SK-N-SH (cell line): ENCODE measurements at regions not wholly inside any gene's neighbourhood (a gene's known extent, or its start where the extent isn't known, plus 50 kb on each side); places are given as distances from the start of the nearest gene placed in this dataset.

ENCODE experiments used
- ELF1 ChIP-seq: IDR thresholded peaks from 2 replicates; pipeline ENCODE4 v1.4.0; 2012
- EP300 ChIP-seq, 2 experiments: IDR thresholded peaks; 2 replicates each; pipeline versions ENCODE4 v1.4.0 to v1.6.1; 2012; ENCODE audit warnings: borderline replicate concordance in 1 of 2, low read depth in 1 of 2, low read length in 1 of 2
- EZH2phosphoT487 ChIP-seq: fragments of 200-600 bp; sonication (generic); IDR thresholded peaks from 2 replicates; pipeline ENCODE4 v1.6.1; 2017; ENCODE audit warnings: low read depth, mixed run types, mild to moderate bottlenecking, antibody characterized with exemption, moderate library complexity, borderline replicate concordance
- JUND ChIP-seq: IDR thresholded peaks from 2 replicates; pipeline ENCODE4 v1.4.0; 2012
- MXI1 ChIP-seq: IDR thresholded peaks from 2 replicates; pipeline ENCODE4 v1.6.1; 2012; ENCODE audit warnings: mild to moderate bottlenecking, low read depth, low read length, improper control_type of control experiment
- RAD21 ChIP-seq: IDR thresholded peaks from 2 replicates; pipeline ENCODE4 v1.6.1; 2012; ENCODE audit warnings: mild to moderate bottlenecking, low read length
- SMC3 ChIP-seq: IDR thresholded peaks from 2 replicates; pipeline ENCODE4 v1.6.1; 2012; ENCODE audit warnings: low read depth, low read length, improper control_type of control experiment
- YY1 ChIP-seq: IDR thresholded peaks from 2 replicates; pipeline ENCODE4 v1.4.0; 2012; ENCODE audit warnings: low read depth, mild to moderate bottlenecking
- TF ChIP-seq, protein P1 (sequence below): fragments of 200-600 bp; sonication (generic); IDR thresholded peaks from 2 replicates; pipeline ENCODE4 v1.6.1; 2017; ENCODE audit warnings: antibody characterized with exemption, mild to moderate bottlenecking, moderate library complexity

DNA sequence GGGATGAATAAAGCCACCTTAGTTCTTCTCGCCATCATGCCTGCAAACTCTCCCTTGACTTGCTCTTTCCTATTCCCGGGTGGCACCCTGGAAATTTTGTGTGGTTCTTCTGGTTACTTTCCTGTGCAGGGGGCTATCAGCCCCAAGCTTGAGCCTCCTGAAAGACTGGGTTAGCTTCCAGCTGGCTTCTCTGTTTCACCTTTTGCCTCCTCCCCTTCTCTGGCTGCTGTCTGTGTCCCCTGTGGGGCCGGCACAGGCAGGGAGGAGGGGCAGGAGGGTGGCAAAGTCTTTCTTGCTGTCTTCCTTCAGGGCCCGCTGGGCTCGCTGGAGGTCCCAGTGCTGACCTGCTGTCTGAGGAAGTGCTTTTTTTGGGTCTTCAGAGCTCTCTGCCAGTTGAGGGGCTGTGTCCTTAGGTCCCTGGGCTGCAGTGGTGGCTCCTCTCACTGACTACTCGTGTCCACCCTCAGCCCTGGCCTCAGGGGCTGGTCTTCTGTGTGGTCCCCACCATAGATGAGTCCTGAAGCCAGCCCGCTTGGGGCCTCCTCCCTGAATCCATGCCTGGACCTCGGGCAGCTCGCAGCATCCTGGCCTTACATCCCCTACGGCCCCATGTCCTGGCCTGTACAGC, 196.5 kb downstream of the KLF13 start:
- TF ChIP-seq SMC3, result no peak
- TF ChIP-seq JUND, result no peak
- TF ChIP-seq EP300 (IDR thresholded peaks at IDR 0.05; ENCODE audit: borderline replicate concordance in 1 of 2, low read depth in 1 of 2, low read length in 1 of 2), result no peak
- TF ChIP-seq, protein P1, sequence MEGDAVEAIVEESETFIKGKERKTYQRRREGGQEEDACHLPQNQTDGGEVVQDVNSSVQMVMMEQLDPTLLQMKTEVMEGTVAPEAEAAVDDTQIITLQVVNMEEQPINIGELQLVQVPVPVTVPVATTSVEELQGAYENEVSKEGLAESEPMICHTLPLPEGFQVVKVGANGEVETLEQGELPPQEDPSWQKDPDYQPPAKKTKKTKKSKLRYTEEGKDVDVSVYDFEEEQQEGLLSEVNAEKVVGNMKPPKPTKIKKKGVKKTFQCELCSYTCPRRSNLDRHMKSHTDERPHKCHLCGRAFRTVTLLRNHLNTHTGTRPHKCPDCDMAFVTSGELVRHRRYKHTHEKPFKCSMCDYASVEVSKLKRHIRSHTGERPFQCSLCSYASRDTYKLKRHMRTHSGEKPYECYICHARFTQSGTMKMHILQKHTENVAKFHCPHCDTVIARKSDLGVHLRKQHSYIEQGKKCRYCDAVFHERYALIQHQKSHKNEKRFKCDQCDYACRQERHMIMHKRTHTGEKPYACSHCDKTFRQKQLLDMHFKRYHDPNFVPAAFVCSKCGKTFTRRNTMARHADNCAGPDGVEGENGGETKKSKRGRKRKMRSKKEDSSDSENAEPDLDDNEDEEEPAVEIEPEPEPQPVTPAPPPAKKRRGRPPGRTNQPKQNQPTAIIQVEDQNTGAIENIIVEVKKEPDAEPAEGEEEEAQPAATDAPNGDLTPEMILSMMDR, result no peak
- TF ChIP-seq ELF1, result no peak
- no peak for TF ChIP-seq MXI1
- no peak for TF ChIP-seq RAD21
- no peak for TF ChIP-seq EZH2phosphoT487
- no peak for TF ChIP-seq YY1
